Glutamatergic neuron (in vitro differentiated cells): ENCODE measurements at regions not wholly inside any gene's neighbourhood (a gene's known extent, or its start where the extent isn't known, plus 50 kb on each side); places are given as distances from the start of the nearest gene placed in this dataset.

Source experiments
- DNase-seq: peaks from one replicate; pipeline ENCODE4 v3.0.0; 2022
- H3K27ac Mint-ChIP-seq: one replicate; pipeline ENCODE4 v1.8.0; 2020; ENCODE audit warnings: mild to moderate bottlenecking, mixed read lengths, inconsistent platforms; ENCODE audit not compliant: unreplicated experiment
- H3K27me3 Mint-ChIP-seq: one replicate; pipeline ENCODE4 v1.8.0; 2020; ENCODE audit warnings: mild to moderate bottlenecking, moderate library complexity, mixed read lengths, inconsistent platforms; ENCODE audit not compliant: unreplicated experiment
- H3K36me3 Mint-ChIP-seq: one replicate; pipeline ENCODE4 v1.8.0; 2020; ENCODE audit warnings: mild to moderate bottlenecking, mixed read lengths, inconsistent platforms; ENCODE audit not compliant: unreplicated experiment
- H3K4me1 Mint-ChIP-seq: one replicate; pipeline ENCODE4 v1.8.0; 2020; ENCODE audit warnings: mild to moderate bottlenecking, low read depth, mixed read lengths, inconsistent platforms; ENCODE audit not compliant: unreplicated experiment
- H3K4me3 Mint-ChIP-seq: one replicate; pipeline ENCODE4 v1.8.0; 2020; ENCODE audit warnings: mild to moderate bottlenecking, mixed read lengths, inconsistent platforms; ENCODE audit not compliant: unreplicated experiment
- H3K9me3 Mint-ChIP-seq: one replicate; pipeline ENCODE4 v1.8.0; 2020; ENCODE audit warnings: mild to moderate bottlenecking, moderate library complexity, mixed read lengths, inconsistent platforms; ENCODE audit not compliant: unreplicated experiment
- CTCF ChIP-seq: fragments of 200-600 bp; sonication (generic); IDR thresholded peaks from one replicate; pipeline ENCODE4 v1.5.0; 2021; ENCODE audit not compliant: partially characterized antibody, unreplicated experiment

- TF ChIP-seq CTCF, result no peak
- DNase-seq, result no peak
- Mint-ChIP-seq H3K27me3 (peaks cover 2% of the 10 kb centered on the region), H3K9me3 (peaks cover 4% of the 10 kb centered on the region), H3K27ac (no peak overlapping the region), H3K4me1 (no peaks in the 10 kb centered on the region), H3K4me3 (no peak overlapping the region), H3K36me3 (peaks cover 10% of the 10 kb centered on the region)
These were observed 740.5 kb downstream of the GALR1 start for GRCh38 chr18:77990131-77990530.

- peaks cover 2% of the 10 kb centered on the region for H3K27me3 Mint-ChIP-seq
- no peak overlapping the region for H3K4me3 Mint-ChIP-seq
- no peak overlapping the region for H3K27ac Mint-ChIP-seq
- TF ChIP-seq CTCF, result no peak
- H3K9me3 Mint-ChIP-seq, result peaks cover 4% of the 10 kb centered on the region
- H3K36me3 Mint-ChIP-seq, result peaks cover 10% of the 10 kb centered on the region
- no peaks in the 10 kb centered on the region for H3K4me1 Mint-ChIP-seq
- DNase-seq, result no peak
These were observed 741.3 kb downstream of the GALR1 start for GRCh38 chr18:77990901-77991300.

GRCh38 chr18:77992057-77992456 lies 742.4 kb downstream of the GALR1 start:
- DNase-seq, result no peak
- peaks cover 10% of the 10 kb centered on the region for H3K36me3 Mint-ChIP-seq
- no peak overlapping the region for H3K27ac Mint-ChIP-seq
- H3K4me1 Mint-ChIP-seq, result peaks cover 1% of the 10 kb centered on the region
- peaks cover 4% of the 10 kb centered on the region for H3K9me3 Mint-ChIP-seq
- TF ChIP-seq CTCF, result no peak
- peaks cover 2% of the 10 kb centered on the region for H3K27me3 Mint-ChIP-seq
- H3K4me3 Mint-ChIP-seq, result no peak overlapping the region

- H3K27me3 Mint-ChIP-seq, result peaks cover 2% of the 10 kb centered on the region
- H3K4me3 Mint-ChIP-seq, result no peak overlapping the region
- no peak for TF ChIP-seq CTCF
- peaks cover 10% of the 10 kb centered on the region for H3K36me3 Mint-ChIP-seq
- H3K27ac Mint-ChIP-seq, result no peak overlapping the region
- peaks cover 4% of the 10 kb centered on the region for H3K9me3 Mint-ChIP-seq
- peaks cover 1% of the 10 kb centered on the region for H3K4me1 Mint-ChIP-seq
- no peak for DNase-seq
These were observed 743.7 kb downstream of the GALR1 start for GRCh38 chr18:77993188-77993981.

- Mint-ChIP-seq H3K4me3 (no peak overlapping the region), H3K27ac (no peak overlapping the region), H3K4me1 (peaks cover 1% of the 10 kb centered on the region), H3K27me3 (peaks cover 2% of the 10 kb centered on the region), H3K36me3 (peaks cover 10% of the 10 kb centered on the region), H3K9me3 (peaks cover 4% of the 10 kb centered on the region)
- no peak for DNase-seq
- no peak for TF ChIP-seq CTCF
These were observed 745.9 kb downstream of the GALR1 start for GRCh38 chr18:77995593-77995992.
